ENCODE measurements at regions not wholly inside any gene's neighbourhood (a gene's known extent, or its start where the extent isn't known, plus 50 kb on each side); places are given as distances from the start of the nearest gene placed in this dataset.
A peak's percentile ranks its signal among the peaks of the same experiment; 100 is the strongest.

DNA sequence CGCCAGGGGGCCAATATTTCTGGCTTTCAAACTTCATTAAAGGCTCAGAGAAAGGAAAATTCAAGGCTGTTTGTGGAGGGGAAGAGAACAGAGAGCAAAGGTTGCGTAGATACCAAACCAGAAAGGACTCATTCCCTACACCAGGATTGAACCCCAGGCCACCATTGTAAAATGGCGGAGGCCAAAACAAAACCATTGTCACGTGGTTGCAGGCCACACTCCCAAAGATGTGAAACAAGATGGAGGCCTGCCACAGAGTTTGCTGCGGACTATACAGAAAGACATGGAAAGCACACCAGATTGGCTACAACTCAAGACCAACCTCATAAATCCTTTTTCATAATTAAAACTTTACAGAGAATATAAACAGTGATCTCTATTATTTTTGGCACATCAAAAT, 116.5 kb downstream of the KCNK1 start (continued):
- no peak for TF ChIP-seq IKZF2 (IDR thresholded peaks at IDR 0.05)

GRCh38 chr1:233730809-233731208, 116.9 kb downstream of the KCNK1 start:
- 51% methylated on average over 5 of the region's 5 CpGs for WGBS (ENCODE audit: insufficient coverage, insufficient replicate concordance, low lambda C conversion rate, missing lambda C conversion rate)

DNA sequence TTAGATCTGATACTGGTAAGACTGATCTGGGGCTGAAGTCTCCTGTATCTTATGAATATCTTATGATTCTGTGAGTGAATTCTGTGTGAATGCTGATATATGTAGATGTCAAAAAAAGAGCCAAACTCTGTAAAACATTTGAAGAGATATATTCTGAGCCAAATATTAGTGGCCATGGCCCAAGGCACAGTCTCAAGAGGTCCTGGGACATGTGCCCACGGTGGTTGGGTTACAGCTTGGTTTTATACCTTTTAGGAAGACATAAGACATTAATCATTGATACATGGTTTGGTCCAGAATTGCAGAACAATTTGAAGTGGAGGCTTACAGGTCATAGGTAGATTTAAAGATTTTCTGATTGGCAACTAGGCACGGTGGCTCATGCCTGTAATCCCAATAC, 118.3 kb downstream of the KCNK1 start:
- H3K36me3 ChIP-seq (ENCODE audit: control insufficient read depth in 2 of 2, insufficient read depth in 2 of 2, low read length in 1 of 2), result no peaks in the 10 kb centered on the region
- no peaks in the 10 kb centered on the region for H3K79me2 ChIP-seq (ENCODE audit: control insufficient read depth, insufficient read depth, low read length)
- no peak overlapping the region for H3K4me3 ChIP-seq
- in situ Hi-C loops (cut with MboI), result no loop called here
- ChIA-PET CTCF (interaction anchor here (0.8 kb wide), 1 partner anchor 12 kb away, joined by 4 read pairs; no protein-coding TSS in a partner anchor), POLR2A (no interaction called here), RAD21 (ENCODE audit: unreplicated experiment) (interaction anchor here (0.6 kb wide), 1 partner anchor 78 kb away, joined by 3 read pairs; no protein-coding TSS in a partner anchor), SMC1A (ENCODE audit: uncharacterized antibody, unreplicated experiment) (no interaction called here)
- no peak overlapping the region for H3K4me2 ChIP-seq (ENCODE audit: control insufficient read depth, insufficient read depth)
- 12% methylated on average over 2 of the region's 2 CpGs for WGBS (ENCODE audit: insufficient coverage, insufficient replicate concordance, low lambda C conversion rate, missing lambda C conversion rate)
- DNase-seq (ENCODE audit: low read depth, low spot score), result no peak
- no peak overlapping the region for H3K27ac ChIP-seq (ENCODE audit: control insufficient read depth, insufficient read depth)
- no TSS peak for BruUV-seq (replicated peaks)
- no peak overlapping the region for H3K9ac ChIP-seq (ENCODE audit: control insufficient read depth, insufficient read depth, low read length)
- TF ChIP-seq RB1 (IDR thresholded peaks at IDR 0.05; ENCODE audit: borderline replicate concordance) (no peak), SUZ12 (IDR thresholded peaks at IDR 0.05; ENCODE audit: unreplicated experiment) (no peak)
- TF ChIP-seq, protein P1, sequence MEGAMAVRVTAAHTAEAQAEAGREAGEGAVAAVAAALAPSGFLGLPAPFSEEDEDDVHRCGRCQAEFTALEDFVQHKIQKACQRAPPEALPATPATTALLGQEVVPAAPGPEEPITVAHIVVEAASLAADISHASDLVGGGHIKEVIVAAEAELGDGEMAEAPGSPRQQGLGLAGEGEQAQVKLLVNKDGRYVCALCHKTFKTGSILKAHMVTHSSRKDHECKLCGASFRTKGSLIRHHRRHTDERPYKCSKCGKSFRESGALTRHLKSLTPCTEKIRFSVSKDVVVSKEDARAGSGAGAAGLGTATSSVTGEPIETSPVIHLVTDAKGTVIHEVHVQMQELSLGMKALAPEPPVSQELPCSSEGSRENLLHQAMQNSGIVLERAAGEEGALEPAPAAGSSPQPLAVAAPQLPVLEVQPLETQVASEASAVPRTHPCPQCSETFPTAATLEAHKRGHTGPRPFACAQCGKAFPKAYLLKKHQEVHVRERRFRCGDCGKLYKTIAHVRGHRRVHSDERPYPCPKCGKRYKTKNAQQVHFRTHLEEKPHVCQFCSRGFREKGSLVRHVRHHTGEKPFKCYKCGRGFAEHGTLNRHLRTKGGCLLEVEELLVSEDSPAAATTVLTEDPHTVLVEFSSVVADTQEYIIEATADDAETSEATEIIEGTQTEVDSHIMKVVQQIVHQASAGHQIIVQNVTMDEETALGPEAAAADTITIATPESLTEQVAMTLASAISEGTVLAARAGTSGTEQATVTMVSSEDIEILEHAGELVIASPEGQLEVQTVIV (IDR thresholded peaks at IDR 0.05; ENCODE audit: borderline replicate concordance, partially characterized antibody), result no peak
- no peak overlapping the region for H2AFZ ChIP-seq (ENCODE audit: control insufficient read depth, low read depth, low read length)
- intact Hi-C loops (cut with micrococcal nuclease; ENCODE audit: unreplicated experiment), result no loop called here
- H3K9me3 ChIP-seq (replicated peaks; ENCODE audit: control insufficient read depth, insufficient read depth, low read length), result no peaks in the 10 kb centered on the region
- H3K27me3 ChIP-seq (replicated peaks in 1 of 2; ENCODE audit: control insufficient read depth in 2 of 2, insufficient read depth in 2 of 2, low read length in 1 of 2), result no peaks in the 10 kb centered on the region
- FAIRE-seq, result no peak
- no peaks in the 10 kb centered on the region for H3K4me1 ChIP-seq (ENCODE audit: control insufficient read depth, insufficient read depth, low read length)
- no peaks in the 10 kb centered on the region for H4K20me1 ChIP-seq (ENCODE audit: control insufficient read depth, insufficient read depth)
- ATAC-seq, result no peak

More at GRCh38 chr1:233730809-233731208, 116.9 kb downstream of the KCNK1 start:
- in situ Hi-C loops (cut with MboI), result no loop called here
- BruUV-seq (replicated peaks), result no TSS peak
- no peak for TF ChIP-seq ESRRA (IDR thresholded peaks at IDR 0.05; ENCODE audit: low read length)
- no peak for TF ChIP-seq MEF2A (IDR thresholded peaks at IDR 0.05; ENCODE audit: insufficient read depth, low read depth, low read length)
- Histone ChIP-seq H3K27me3 (replicated peaks in 1 of 2; ENCODE audit: control insufficient read depth in 2 of 2, insufficient read depth in 2 of 2, low read length in 1 of 2) (no peaks in the 10 kb centered on the region), H3K79me2 (ENCODE audit: control insufficient read depth, insufficient read depth, low read length) (no peaks in the 10 kb centered on the region), H3K27ac (ENCODE audit: control insufficient read depth, insufficient read depth) (no peak overlapping the region), H3K4me3 (no peak overlapping the region), H3K4me2 (ENCODE audit: control insufficient read depth, insufficient read depth) (no peak overlapping the region), H4K20me1 (ENCODE audit: control insufficient read depth, insufficient read depth) (no peaks in the 10 kb centered on the region), H3K9me3 (replicated peaks; ENCODE audit: control insufficient read depth, insufficient read depth, low read length) (no peaks in the 10 kb centered on the region), H2AFZ (ENCODE audit: control insufficient read depth, low read depth, low read length) (no peak overlapping the region), H3K36me3 (ENCODE audit: control insufficient read depth in 2 of 2, insufficient read depth in 2 of 2, low read length in 1 of 2) (no peaks in the 10 kb centered on the region), H3K4me1 (ENCODE audit: control insufficient read depth, insufficient read depth, low read length) (no peaks in the 10 kb centered on the region), H3K9ac (ENCODE audit: control insufficient read depth, insufficient read depth, low read length) (no peak overlapping the region)
- ChIA-PET RAD21 (ENCODE audit: unreplicated experiment) (no interaction called here), SMC1A (ENCODE audit: uncharacterized antibody, unreplicated experiment) (no interaction called here), POLR2A (interaction anchor here (0.5 kb wide), 1 partner anchor 8 kb away, joined by 4 read pairs; no protein-coding TSS in a partner anchor), CTCF (interaction anchor here (1.3 kb wide), 1 partner anchor 9 kb away, joined by 3 read pairs; no protein-coding TSS in a partner anchor)
- intact Hi-C loops (cut with micrococcal nuclease; ENCODE audit: unreplicated experiment), result no loop called here
- ATAC-seq, result peak; percentile 61
- no peak for FAIRE-seq
- DNase-seq (ENCODE audit: low read depth, low spot score), result no peak

All from GM12878 (cell line).